ENCODE measurements at regions not wholly inside any gene's neighbourhood (a gene's known extent, or its start where the extent isn't known, plus 50 kb on each side); places are given as distances from the start of the nearest gene placed in this dataset.

DNA sequence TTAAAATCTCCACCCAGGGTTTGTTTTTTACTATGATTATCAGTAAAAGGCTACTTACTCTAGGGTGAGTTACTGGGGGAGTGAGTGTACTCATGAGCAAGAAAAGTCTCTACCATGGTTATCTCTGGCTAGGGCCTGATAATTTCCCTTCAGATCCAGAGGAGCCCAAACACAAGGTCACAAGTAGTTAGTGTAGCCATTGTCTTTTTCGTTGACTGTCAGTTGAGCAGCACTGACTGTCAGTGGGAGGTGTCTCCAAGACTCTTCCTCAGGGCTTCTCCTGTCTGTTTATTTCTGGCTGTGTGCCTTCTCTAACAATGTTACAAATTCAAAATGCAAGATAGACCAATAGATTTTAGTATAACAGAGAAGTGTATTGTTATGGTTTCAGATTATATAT is 181.2 kb upstream of the MIS18BP1 start:
- no peaks in the 10 kb centered on the region for H3K27me3 ChIP-seq (replicated peaks; ENCODE audit: control insufficient read depth, insufficient read depth, low read length)
- Mint-ChIP-seq H3K4me1 (ENCODE audit: low read depth, unreplicated experiment) (no peaks in the 10 kb centered on the region), H3K27me3 (ENCODE audit: insufficient read depth, unreplicated experiment) (peaks cover 6% of the 10 kb centered on the region), H3K9me3 (ENCODE audit: unreplicated experiment) (no peaks in the 10 kb centered on the region), H3K4me3 (ENCODE audit: unreplicated experiment) (no peak overlapping the region), H3K27ac (ENCODE audit: unreplicated experiment) (no peak overlapping the region), H3K36me3 (ENCODE audit: insufficient read depth, unreplicated experiment) (no peaks in the 10 kb centered on the region)
- TF ChIP-seq, protein P1, sequence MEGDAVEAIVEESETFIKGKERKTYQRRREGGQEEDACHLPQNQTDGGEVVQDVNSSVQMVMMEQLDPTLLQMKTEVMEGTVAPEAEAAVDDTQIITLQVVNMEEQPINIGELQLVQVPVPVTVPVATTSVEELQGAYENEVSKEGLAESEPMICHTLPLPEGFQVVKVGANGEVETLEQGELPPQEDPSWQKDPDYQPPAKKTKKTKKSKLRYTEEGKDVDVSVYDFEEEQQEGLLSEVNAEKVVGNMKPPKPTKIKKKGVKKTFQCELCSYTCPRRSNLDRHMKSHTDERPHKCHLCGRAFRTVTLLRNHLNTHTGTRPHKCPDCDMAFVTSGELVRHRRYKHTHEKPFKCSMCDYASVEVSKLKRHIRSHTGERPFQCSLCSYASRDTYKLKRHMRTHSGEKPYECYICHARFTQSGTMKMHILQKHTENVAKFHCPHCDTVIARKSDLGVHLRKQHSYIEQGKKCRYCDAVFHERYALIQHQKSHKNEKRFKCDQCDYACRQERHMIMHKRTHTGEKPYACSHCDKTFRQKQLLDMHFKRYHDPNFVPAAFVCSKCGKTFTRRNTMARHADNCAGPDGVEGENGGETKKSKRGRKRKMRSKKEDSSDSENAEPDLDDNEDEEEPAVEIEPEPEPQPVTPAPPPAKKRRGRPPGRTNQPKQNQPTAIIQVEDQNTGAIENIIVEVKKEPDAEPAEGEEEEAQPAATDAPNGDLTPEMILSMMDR (IDR thresholded peaks at IDR 0.05; ENCODE audit: insufficient read depth in 1 of 2, low read depth in 1 of 2, low read length in 1 of 2, severe bottlenecking in 1 of 2, unreplicated experiment in 1 of 2) = no peak
- H3K4me1 ChIP-seq = no peaks in the 10 kb centered on the region
- POLR2A ChIA-PET = no interaction called here
- H3K4me3 ChIP-seq (ENCODE audit: low read depth, low read length) = no peak overlapping the region
- H3K36me3 ChIP-seq (ENCODE audit: control insufficient read depth, insufficient read depth, low read length) = no peaks in the 10 kb centered on the region
- CTCF ChIA-PET = no interaction called here
- no TSS peak for BruUV-seq (replicated peaks)
- intact Hi-C loops (cut with micrococcal nuclease; ENCODE audit: unreplicated experiment) = no loop called here
- no peak for DNase-seq
- no peaks in the 10 kb centered on the region for H3K9me3 ChIP-seq

DNA sequence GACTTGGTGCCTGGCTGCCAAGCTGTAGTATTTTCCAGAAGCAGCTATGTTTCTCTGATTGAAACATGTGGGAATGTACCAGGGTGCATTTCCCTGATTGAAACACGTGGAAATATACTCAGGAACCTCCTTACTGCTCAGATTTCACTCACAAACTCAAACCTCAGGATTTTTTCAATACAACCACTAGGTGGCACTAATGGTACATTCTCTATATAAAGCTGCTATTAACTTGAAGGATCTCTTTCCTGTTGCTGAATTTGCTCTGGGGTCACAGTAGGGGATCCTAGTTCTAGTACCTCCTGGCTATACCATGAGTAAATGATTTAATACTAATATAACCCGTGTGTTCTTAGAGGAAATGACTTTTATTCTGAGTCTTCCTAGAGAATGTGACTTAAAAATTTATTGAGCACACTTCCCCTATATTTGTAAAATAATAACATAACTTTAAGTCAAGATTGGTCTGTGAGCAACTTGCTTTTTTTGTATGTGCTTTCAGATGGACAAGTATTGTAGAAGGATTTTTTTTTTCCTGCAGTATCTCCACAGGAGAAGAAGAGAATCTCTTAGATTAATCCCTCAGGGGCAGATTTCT is 173.8 kb upstream of the MIS18BP1 start:
- Mint-ChIP-seq H3K4me1 (ENCODE audit: low read depth, unreplicated experiment) (no peaks in the 10 kb centered on the region), H3K27me3 (ENCODE audit: insufficient read depth, unreplicated experiment) (no peaks in the 10 kb centered on the region), H3K9me3 (ENCODE audit: unreplicated experiment) (no peaks in the 10 kb centered on the region), H3K36me3 (ENCODE audit: insufficient read depth, unreplicated experiment) (no peaks in the 10 kb centered on the region), H3K27ac (ENCODE audit: unreplicated experiment) (no peak overlapping the region), H3K4me3 (ENCODE audit: unreplicated experiment) (no peak overlapping the region)
- ChIA-PET POLR2A (no interaction called here), CTCF (interaction anchor here (0.6 to 1.2 kb wide), 2 partner anchors 101 to 818 kb away, joined by 5 to 7 read pairs; no protein-coding TSS in a partner anchor)
- DNase-seq = peak in 1 of 2 experiments; percentile 39
- TF ChIP-seq, protein P1 (IDR thresholded peaks at IDR 0.05; ENCODE audit: insufficient read depth in 1 of 2, low read depth in 1 of 2, low read length in 1 of 2, severe bottlenecking in 1 of 2, unreplicated experiment in 1 of 2) = peak; percentile 56 to 68
- Histone ChIP-seq H3K4me3 (ENCODE audit: low read depth, low read length) (no peak overlapping the region), H3K36me3 (ENCODE audit: control insufficient read depth, insufficient read depth, low read length) (no peaks in the 10 kb centered on the region), H3K9me3 (peaks cover 4% of the 10 kb centered on the region; the same call in 1 of the 2 replicates), H3K27me3 (replicated peaks; ENCODE audit: control insufficient read depth, insufficient read depth, low read length) (no peaks in the 10 kb centered on the region), H3K4me1 (no peaks in the 10 kb centered on the region)
- intact Hi-C loops (cut with micrococcal nuclease; ENCODE audit: unreplicated experiment) = loop anchor here (1.0 kb wide), 2 partner anchors 101 to 918 kb away; no protein-coding TSS in a partner anchor
- no TSS peak for BruUV-seq (replicated peaks)

DNA sequence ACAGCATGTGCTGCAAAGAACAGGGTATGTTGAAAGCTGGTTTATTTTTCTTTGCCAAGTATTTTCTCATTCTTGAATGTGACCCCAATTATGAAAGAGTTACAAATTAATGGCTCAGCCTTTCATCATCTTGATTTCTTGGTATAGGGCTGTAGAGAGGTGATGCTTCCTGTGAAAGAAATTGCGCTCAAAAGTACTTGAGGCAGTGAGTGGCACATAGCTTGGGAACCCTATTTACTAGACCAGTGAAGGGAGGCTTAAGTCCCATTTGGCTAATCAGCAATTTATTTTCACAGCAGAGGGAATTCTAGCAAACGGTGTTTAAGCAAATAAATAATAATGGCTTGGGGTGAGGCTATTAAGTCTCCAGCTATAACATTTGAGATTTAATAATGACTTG is 153.9 kb upstream of the MIS18BP1 start:
- Mint-ChIP-seq H3K36me3 (ENCODE audit: insufficient read depth, unreplicated experiment) (no peaks in the 10 kb centered on the region), H3K9me3 (ENCODE audit: unreplicated experiment) (no peaks in the 10 kb centered on the region), H3K27me3 (ENCODE audit: insufficient read depth, unreplicated experiment) (no peaks in the 10 kb centered on the region), H3K4me3 (ENCODE audit: unreplicated experiment) (no peak overlapping the region), H3K27ac (ENCODE audit: unreplicated experiment) (no peak overlapping the region), H3K4me1 (ENCODE audit: low read depth, unreplicated experiment) (no peaks in the 10 kb centered on the region)
- no peak overlapping the region for H3K4me3 ChIP-seq (ENCODE audit: low read depth, low read length)
- ChIA-PET POLR2A (no interaction called here), CTCF (no interaction called here)
- TF ChIP-seq, protein P1 (IDR thresholded peaks at IDR 0.05; ENCODE audit: insufficient read depth in 1 of 2, low read depth in 1 of 2, low read length in 1 of 2, severe bottlenecking in 1 of 2, unreplicated experiment in 1 of 2) = no peak
- no peak for DNase-seq
- H3K36me3 ChIP-seq (ENCODE audit: control insufficient read depth, insufficient read depth, low read length) = no peaks in the 10 kb centered on the region
- H3K4me1 ChIP-seq = no peaks in the 10 kb centered on the region
- intact Hi-C loops (cut with micrococcal nuclease; ENCODE audit: unreplicated experiment) = no loop called here
- H3K27me3 ChIP-seq (replicated peaks; ENCODE audit: control insufficient read depth, insufficient read depth, low read length) = no peaks in the 10 kb centered on the region
- no TSS peak for BruUV-seq (replicated peaks)
- no peaks in the 10 kb centered on the region for H3K9me3 ChIP-seq
